ENCODE measurements at regions not wholly inside any gene's neighbourhood (a gene's known extent, or its start where the extent isn't known, plus 50 kb on each side); places are given as distances from the start of the nearest gene placed in this dataset.

- Histone ChIP-seq H3K9me3 (ENCODE audit: control insufficient read depth, insufficient read depth, low read length) (no peaks in the 10 kb centered on the region), H3K36me3 (ENCODE audit: control insufficient read depth, insufficient read depth, low read length) (no peaks in the 10 kb centered on the region), H3K27me3 (ENCODE audit: control insufficient read depth, insufficient read depth, low read length) (no peaks in the 10 kb centered on the region), H3K4me1 (ENCODE audit: control insufficient read depth, insufficient read depth, low read length) (no peaks in the 10 kb centered on the region), H3K27ac (ENCODE audit: low read length) (no peak overlapping the region), H3K4me3 (ENCODE audit: low read length) (no peak overlapping the region)
- ATAC-seq (no peak), DNase-seq (no peak)
- Mint-ChIP-seq H3K9me3 (no peaks in the 10 kb centered on the region), H3K27me3 (ENCODE audit: low read depth in 2 of 2) (no peaks in the 10 kb centered on the region), H3K4me1 (no peaks in the 10 kb centered on the region), H3K4me3 (no peak overlapping the region), H3K27ac (no peak overlapping the region), H3K36me3 (no peaks in the 10 kb centered on the region)
- 78% methylated on average over 2 of the region's 2 CpGs for WGBS (ENCODE audit: insufficient coverage)
- intact Hi-C loops (cut with micrococcal nuclease) = no loop called here
- TF ChIP-seq, protein P1, sequence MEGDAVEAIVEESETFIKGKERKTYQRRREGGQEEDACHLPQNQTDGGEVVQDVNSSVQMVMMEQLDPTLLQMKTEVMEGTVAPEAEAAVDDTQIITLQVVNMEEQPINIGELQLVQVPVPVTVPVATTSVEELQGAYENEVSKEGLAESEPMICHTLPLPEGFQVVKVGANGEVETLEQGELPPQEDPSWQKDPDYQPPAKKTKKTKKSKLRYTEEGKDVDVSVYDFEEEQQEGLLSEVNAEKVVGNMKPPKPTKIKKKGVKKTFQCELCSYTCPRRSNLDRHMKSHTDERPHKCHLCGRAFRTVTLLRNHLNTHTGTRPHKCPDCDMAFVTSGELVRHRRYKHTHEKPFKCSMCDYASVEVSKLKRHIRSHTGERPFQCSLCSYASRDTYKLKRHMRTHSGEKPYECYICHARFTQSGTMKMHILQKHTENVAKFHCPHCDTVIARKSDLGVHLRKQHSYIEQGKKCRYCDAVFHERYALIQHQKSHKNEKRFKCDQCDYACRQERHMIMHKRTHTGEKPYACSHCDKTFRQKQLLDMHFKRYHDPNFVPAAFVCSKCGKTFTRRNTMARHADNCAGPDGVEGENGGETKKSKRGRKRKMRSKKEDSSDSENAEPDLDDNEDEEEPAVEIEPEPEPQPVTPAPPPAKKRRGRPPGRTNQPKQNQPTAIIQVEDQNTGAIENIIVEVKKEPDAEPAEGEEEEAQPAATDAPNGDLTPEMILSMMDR (IDR thresholded peaks at IDR 0.05) = no peak
Measured at GRCh38 chr5:110161162-110161561, 471.4 kb downstream of the MAN2A1 start.

DNA sequence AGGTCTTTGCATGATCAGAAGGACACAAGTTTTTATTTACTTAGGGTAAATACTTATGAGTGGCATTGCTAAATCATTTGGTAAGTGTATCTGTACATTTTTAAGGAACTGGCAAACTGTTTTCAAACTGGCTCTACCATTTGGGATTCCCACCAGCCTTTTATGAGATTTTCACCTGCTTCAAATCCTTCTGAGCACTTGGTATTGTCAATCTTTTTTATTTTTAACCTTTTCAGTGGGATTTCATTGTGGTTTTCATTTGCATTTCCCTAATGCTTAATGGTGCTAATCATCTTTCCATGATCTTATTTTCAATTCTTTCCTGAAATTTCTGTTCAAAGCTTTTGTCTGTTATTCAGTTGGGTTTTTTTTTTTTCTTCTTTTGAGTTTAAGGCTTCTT, 475.6 kb downstream of the MAN2A1 start:
- intact Hi-C loops (cut with micrococcal nuclease) = no loop called here
- H3K4me1 Mint-ChIP-seq = no peaks in the 10 kb centered on the region
- peaks cover 0 to under 1% of the 10 kb centered on the region in 2 donors for H3K9me3 Mint-ChIP-seq
- H3K27me3 Mint-ChIP-seq (ENCODE audit: low read depth in 2 of 2) = no peaks in the 10 kb centered on the region
- no peaks in the 10 kb centered on the region for H3K36me3 ChIP-seq (ENCODE audit: control insufficient read depth, insufficient read depth, low read length)
- H3K27ac ChIP-seq (ENCODE audit: low read length) = no peak overlapping the region
- no peak for DNase-seq
- no peak for ATAC-seq
- no peak overlapping the region for H3K4me3 ChIP-seq (ENCODE audit: low read length)
- no peaks in the 10 kb centered on the region for H3K9me3 ChIP-seq (ENCODE audit: control insufficient read depth, insufficient read depth, low read length)
- TF ChIP-seq, protein P1 (IDR thresholded peaks at IDR 0.05) = no peak
- H3K4me1 ChIP-seq (ENCODE audit: control insufficient read depth, insufficient read depth, low read length) = no peaks in the 10 kb centered on the region
- no peak overlapping the region for H3K27ac Mint-ChIP-seq
- no peak overlapping the region for H3K4me3 Mint-ChIP-seq
- no peaks in the 10 kb centered on the region for H3K36me3 Mint-ChIP-seq
- no peaks in the 10 kb centered on the region for H3K27me3 ChIP-seq (ENCODE audit: control insufficient read depth, insufficient read depth, low read length)

DNA sequence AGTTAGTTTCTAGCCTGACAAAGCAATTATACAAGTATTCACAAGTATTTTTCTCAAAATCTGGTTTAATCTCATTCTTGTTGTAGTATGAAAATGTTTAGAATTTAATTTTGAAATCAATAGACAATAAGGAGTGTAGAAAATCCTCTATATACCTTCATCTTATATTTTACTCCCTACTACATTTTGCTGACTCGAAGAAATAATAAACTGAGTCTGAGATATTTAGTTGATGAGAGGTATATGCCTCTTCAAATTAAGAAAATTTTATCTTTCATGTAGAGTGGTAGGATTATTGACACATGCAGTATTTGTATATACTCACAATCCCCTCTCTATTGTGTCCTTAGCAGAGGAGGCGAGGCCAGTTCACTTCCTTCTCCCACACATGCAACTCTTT, 477.7 kb downstream of the MAN2A1 start:
- ATAC-seq (no peak), DNase-seq (no peak)
- Mint-ChIP-seq H3K9me3 (peaks cover 2 to 9% of the 10 kb centered on the region in 2 donors), H3K4me3 (no peak overlapping the region), H3K36me3 (no peaks in the 10 kb centered on the region), H3K27ac (no peak overlapping the region), H3K4me1 (no peaks in the 10 kb centered on the region), H3K27me3 (ENCODE audit: low read depth in 2 of 2) (no peaks in the 10 kb centered on the region)
- WGBS (ENCODE audit: insufficient coverage) = 100% methylated on average over 1 of the region's 2 CpGs
- Histone ChIP-seq H3K9me3 (ENCODE audit: control insufficient read depth, insufficient read depth, low read length) (no peaks in the 10 kb centered on the region), H3K27me3 (ENCODE audit: control insufficient read depth, insufficient read depth, low read length) (no peaks in the 10 kb centered on the region), H3K4me3 (ENCODE audit: low read length) (no peak overlapping the region), H3K36me3 (ENCODE audit: control insufficient read depth, insufficient read depth, low read length) (no peaks in the 10 kb centered on the region), H3K4me1 (ENCODE audit: control insufficient read depth, insufficient read depth, low read length) (no peaks in the 10 kb centered on the region), H3K27ac (ENCODE audit: low read length) (no peak overlapping the region)
- TF ChIP-seq, protein P1 (IDR thresholded peaks at IDR 0.05) = no peak
- intact Hi-C loops (cut with micrococcal nuclease) = no loop called here

DNA sequence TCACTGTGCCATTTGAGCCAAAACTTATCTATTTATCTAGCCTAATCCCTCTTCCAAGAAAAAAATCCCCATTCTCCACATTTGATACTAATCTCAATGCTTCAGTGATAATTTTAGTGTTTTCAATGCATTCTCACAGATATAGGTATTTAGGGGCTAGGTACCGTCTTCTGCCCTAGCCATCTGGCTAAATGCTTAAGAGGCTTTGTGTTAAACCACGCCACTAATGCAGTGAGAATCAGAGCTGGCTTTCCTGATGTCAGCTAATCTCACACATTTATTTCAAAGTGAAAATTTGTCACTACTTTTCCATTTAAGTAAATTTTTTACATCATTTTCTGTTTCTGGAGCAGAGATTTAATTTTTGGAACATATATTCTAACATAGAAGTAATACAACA, 479.7 kb downstream of the MAN2A1 start:
- Histone ChIP-seq H3K27me3 (ENCODE audit: control insufficient read depth, insufficient read depth, low read length) (no peaks in the 10 kb centered on the region), H3K4me3 (ENCODE audit: low read length) (no peak overlapping the region), H3K4me1 (ENCODE audit: control insufficient read depth, insufficient read depth, low read length) (no peaks in the 10 kb centered on the region), H3K27ac (ENCODE audit: low read length) (no peak overlapping the region), H3K9me3 (ENCODE audit: control insufficient read depth, insufficient read depth, low read length) (no peaks in the 10 kb centered on the region), H3K36me3 (ENCODE audit: control insufficient read depth, insufficient read depth, low read length) (no peaks in the 10 kb centered on the region)
- peaks cover 4 to 9% of the 10 kb centered on the region in 2 donors for H3K9me3 Mint-ChIP-seq
- no peaks in the 10 kb centered on the region for H3K27me3 Mint-ChIP-seq (ENCODE audit: low read depth in 2 of 2)
- no peak overlapping the region for H3K4me3 Mint-ChIP-seq
- 89% methylated on average over 2 of the region's 2 CpGs for WGBS (ENCODE audit: insufficient coverage)
- no peaks in the 10 kb centered on the region for H3K36me3 Mint-ChIP-seq
- no peak for DNase-seq
- no peak overlapping the region for H3K27ac Mint-ChIP-seq
- TF ChIP-seq, protein P1 (IDR thresholded peaks at IDR 0.05) = no peak
- ATAC-seq = no peak
- intact Hi-C loops (cut with micrococcal nuclease) = no loop called here
- no peaks in the 10 kb centered on the region for H3K4me1 Mint-ChIP-seq

All from natural killer cell (primary cell).